D721Med (cell line): ENCODE measurements at regions not wholly inside any gene's neighbourhood (a gene's known extent, or its start where the extent isn't known, plus 50 kb on each side); places are given as distances from the start of the nearest gene placed in this dataset.

Source experiments
- DNase-seq: peaks from one replicate; pipeline ENCODE4 v3.0.0; 2011; ENCODE audit warnings: low spot score; ENCODE audit not compliant: insufficient read length
- FAIRE-seq: peaks from 2 replicates; lab custom pipeline; 2011; peaks lifted over from hg19 to GRCh38; lab: Jason Lieb, UNC
- TF ChIP-seq, protein P1 (sequence below): IDR thresholded peaks from 2 replicates; pipeline ENCODE4 v1.5.1; 2012; ENCODE audit warnings: mild to moderate bottlenecking, control low read depth; ENCODE audit not compliant: insufficient read depth; ENCODE audit errors: missing control alignments

DNA sequence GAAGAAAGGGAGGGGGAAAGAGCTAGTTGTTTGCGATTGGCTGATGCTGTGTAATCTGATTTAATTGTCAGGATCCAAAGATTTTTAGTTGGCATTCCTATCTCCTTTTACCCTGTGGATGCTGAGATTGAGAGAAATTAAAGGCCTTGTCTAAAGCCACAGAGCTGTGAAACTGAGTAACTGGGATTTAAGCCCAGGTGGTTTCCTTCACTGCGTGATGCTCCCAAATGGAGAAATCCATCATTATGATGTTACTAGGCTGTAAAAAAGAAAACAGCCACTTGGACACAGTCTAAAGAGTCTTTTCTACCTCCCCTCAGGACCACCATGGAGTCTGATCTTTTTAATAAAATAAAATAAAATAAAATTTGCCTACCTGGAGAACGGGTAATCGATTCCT is 883.0 kb upstream of the NR2F2 start:
- DNase-seq (no peak), FAIRE-seq (no peak)
- TF ChIP-seq, protein P1, sequence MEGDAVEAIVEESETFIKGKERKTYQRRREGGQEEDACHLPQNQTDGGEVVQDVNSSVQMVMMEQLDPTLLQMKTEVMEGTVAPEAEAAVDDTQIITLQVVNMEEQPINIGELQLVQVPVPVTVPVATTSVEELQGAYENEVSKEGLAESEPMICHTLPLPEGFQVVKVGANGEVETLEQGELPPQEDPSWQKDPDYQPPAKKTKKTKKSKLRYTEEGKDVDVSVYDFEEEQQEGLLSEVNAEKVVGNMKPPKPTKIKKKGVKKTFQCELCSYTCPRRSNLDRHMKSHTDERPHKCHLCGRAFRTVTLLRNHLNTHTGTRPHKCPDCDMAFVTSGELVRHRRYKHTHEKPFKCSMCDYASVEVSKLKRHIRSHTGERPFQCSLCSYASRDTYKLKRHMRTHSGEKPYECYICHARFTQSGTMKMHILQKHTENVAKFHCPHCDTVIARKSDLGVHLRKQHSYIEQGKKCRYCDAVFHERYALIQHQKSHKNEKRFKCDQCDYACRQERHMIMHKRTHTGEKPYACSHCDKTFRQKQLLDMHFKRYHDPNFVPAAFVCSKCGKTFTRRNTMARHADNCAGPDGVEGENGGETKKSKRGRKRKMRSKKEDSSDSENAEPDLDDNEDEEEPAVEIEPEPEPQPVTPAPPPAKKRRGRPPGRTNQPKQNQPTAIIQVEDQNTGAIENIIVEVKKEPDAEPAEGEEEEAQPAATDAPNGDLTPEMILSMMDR: no peak

DNA sequence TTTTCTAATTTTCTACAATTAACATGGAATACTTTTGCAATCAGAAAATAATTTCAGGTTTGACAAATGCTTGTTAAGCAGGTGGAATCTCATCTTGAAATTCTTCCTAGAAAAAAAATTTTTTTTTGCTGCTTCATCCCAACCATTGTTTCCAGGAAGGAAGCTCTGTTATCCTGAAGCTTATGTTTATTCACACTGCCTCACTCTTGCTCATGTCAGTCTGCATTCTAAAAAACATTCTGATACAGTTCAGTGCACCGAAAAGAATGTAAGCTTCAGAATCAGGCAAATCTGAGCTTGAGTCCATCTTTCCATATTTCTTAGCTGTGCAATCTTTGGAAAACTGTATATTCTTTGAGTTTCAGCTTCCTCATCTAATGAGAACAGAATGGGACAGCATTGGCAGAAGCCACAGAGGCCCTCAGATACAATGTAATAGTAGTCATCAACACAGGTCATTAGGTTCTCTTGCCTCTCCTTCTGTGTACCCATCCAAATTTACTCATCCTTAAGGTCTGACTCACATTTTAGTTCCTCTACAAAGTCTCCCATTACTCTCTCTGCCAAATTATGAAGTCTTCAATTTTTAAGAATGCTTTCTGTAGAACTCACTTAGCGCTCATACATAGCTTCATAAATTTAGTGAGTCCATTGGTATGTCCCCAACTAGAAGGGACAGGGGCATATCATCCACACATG is 881.8 kb upstream of the NR2F2 start:
- DNase-seq (no peak), FAIRE-seq (no peak)
- TF ChIP-seq, protein P1: no peak

DNA sequence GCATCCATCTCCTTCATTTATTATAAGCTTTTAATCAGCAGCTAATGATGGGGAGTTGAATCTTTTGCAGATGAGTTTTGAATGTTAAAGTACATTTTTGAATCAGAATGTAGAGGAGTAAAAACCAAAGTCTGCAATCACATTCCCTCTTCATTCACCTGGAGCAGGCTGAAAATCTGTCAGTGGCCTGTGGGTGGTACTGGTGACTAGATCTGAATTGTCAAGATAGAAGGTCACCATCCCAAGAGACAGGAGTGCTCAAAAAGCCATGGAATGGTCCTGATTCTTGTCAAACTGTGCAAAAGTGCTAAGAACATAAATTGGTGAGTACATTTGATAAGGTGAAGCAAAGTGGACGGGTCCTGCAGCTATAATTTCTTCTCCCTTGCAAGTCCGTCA is 881.3 kb upstream of the NR2F2 start:
- FAIRE-seq (no peak), DNase-seq (no peak)

DNA sequence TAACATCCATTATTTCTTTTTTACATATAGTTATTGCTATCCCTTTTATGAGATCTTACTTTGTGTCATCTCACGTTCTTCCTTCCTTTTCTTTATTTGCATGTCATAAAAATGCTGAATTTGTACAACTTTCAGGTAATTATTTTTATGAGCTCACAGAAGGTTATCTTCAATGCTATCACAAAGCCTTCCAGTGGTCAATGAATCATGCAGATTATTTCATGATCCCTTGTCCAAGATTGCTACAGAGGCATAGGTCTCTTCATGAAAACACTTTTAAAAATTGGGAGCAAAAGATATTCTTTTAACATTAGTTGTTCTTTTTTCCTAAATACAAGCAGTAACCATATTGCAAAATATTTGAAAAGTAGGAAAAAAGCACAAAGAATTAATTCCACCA is 880.1 kb upstream of the NR2F2 start:
- TF ChIP-seq, protein P1: no peak
- no peak for FAIRE-seq
- DNase-seq: no peak

More for the DNA sequence above, 881.3 kb upstream of the NR2F2 start:
- TF ChIP-seq, protein P1: no peak

DNA sequence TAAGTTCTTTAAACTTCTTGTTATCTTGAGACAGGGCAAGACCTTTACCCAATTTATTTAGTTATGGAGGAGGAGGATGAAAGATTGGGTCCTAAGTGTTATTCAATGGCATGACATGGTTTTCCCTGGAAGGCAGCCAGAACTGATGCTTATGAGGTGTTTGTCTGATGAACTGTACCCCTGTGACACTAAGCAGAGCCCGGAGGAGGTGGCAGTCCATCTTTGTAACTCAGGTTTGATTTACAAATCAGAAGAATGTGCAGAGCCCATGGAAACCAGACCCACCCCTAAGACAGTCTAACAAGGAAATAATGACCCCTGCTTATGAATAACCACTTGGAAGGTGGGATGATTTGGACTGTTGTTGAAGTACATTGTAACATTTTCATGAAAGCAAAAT is 878.6 kb upstream of the NR2F2 start:
- TF ChIP-seq, protein P1: no peak
- no peak for FAIRE-seq
- no peak for DNase-seq

DNA sequence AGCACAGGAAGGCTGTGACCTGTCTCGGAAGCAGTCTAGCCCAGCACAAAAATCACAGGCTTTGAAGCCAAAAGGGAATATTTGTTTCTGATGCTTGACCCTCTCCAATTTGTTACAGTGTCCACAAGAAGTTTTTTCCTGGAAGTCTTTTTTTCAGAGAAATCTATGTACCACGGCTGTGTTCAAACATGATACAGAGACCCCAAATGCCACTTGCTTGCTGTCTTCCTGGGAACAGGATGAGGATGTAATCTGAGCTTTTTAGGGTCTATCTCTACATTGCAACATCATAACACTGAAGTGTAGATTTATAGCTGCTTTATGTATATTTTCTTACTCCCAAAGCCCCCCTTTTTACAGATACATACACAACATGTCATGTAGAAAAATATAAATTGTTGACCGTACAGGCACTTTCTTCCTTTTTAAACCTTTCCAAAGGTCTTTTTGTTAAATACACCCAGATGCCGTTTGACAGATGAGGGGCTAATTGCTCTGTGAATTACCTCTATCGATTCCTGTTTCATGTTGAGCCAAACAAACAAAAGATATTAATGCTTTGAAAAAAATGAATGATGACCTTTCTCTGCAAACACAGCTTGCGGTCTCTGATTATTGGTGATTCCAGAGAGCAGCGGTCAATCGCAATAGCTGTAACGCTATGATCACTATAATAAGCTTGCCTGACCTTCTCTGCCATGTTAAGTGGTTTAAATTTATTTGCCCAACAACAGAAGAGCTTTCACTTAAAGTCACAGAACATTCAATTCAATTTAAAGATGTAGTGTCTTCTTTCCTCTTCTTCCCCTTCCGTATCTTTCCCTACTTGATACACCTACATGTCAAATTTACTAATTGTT is 875.9 kb upstream of the NR2F2 start:
- DNase-seq (no peak), FAIRE-seq (no peak)
- TF ChIP-seq, protein P1: no peak
